Smooth muscle cell (in vitro differentiated cells): ENCODE measurements at regions not wholly inside any gene's neighbourhood (a gene's known extent, or its start where the extent isn't known, plus 50 kb on each side); places are given as distances from the start of the nearest gene placed in this dataset.

ENCODE experiments used
- DNase-seq: peaks from one replicate; lab custom pipeline; 2025; ENCODE audit not compliant: unreplicated experiment; lab: John Stamatoyannopoulos, UW
- H2AFZ ChIP-seq: fragments of 200-600 bp; sonication (generic); 2 replicates; pipeline ENCODE4 v1.6.0; 2016; ENCODE audit warnings: antibody characterized with exemption, low read depth, mild to moderate bottlenecking
- H3F3A ChIP-seq: fragments of 200-600 bp; sonication (generic); 2 replicates; pipeline ENCODE4 v1.6.0; 2017; ENCODE audit warnings: antibody characterized with exemption, low read depth
- H3K27ac ChIP-seq: fragments of 200-600 bp; sonication (generic); 2 replicates; pipeline ENCODE4 v1.5.1; 2016; ENCODE audit warnings: low read depth, mild to moderate bottlenecking
- H3K27me3 ChIP-seq: fragments of 200-600 bp; sonication (generic); 2 replicates; pipeline ENCODE4 v1.6.1; 2016; ENCODE audit warnings: low read depth, mild to moderate bottlenecking
- H3K36me3 ChIP-seq: fragments of 200-600 bp; sonication (generic); 2 replicates; pipeline ENCODE4 v1.5.1; 2016; ENCODE audit warnings: low read depth
- H3K4me1 ChIP-seq: fragments of 200-600 bp; sonication (generic); 2 replicates; pipeline ENCODE4 v1.5.1; 2016; ENCODE audit warnings: low read depth
- H3K4me2 ChIP-seq: fragments of 200-600 bp; sonication (generic); 2 replicates; pipeline ENCODE4 v1.6.0; 2016; ENCODE audit warnings: mild to moderate bottlenecking
- H3K4me3 ChIP-seq: fragments of 200-600 bp; sonication (generic); 2 replicates; pipeline ENCODE4 v1.5.1; 2016; ENCODE audit warnings: mild to moderate bottlenecking
- H3K79me2 ChIP-seq: fragments of 200-600 bp; sonication (generic); 2 replicates; pipeline ENCODE4 v1.6.0; 2016; ENCODE audit warnings: low read depth, mild to moderate bottlenecking
- H3K9ac ChIP-seq: fragments of 200-600 bp; sonication (generic); 2 replicates; pipeline ENCODE4 v1.6.0; 2016; ENCODE audit warnings: low read depth
- H3K9me3 ChIP-seq: fragments of 200-600 bp; sonication (generic); replicated peaks from 2 replicates; pipeline ENCODE4 v1.5.1; 2016; ENCODE audit warnings: low read depth
- H4K20me1 ChIP-seq: fragments of 200-600 bp; sonication (generic); 2 replicates; pipeline ENCODE4 v1.6.0; 2016; ENCODE audit warnings: low read depth
- CTCF ChIP-seq: fragments of 200-600 bp; sonication (generic); IDR thresholded peaks from 2 replicates; pipeline ENCODE4 v1.5.1; 2017; ENCODE audit warnings: borderline replicate concordance, mild to moderate bottlenecking, antibody characterized with exemption; ENCODE audit not compliant: insufficient read depth, poor library complexity, severe bottlenecking
- WGBS: methylation state at CpG from one replicate; pipeline ENCODE4 v1.1.7; 2016; ENCODE audit warnings: low lambda C conversion rate; 5-methylcytosine and 5-hydroxymethylcytosine counted together

GRCh38 chr16:72612718-72613117, 435.2 kb downstream of the ZFHX3 start:
- Histone ChIP-seq H3K27me3 (no peaks in the 10 kb centered on the region), H3K9me3 (no peaks in the 10 kb centered on the region), H3K4me2 (no peak overlapping the region), H3K9ac (no peak overlapping the region), H2AFZ (no peak overlapping the region), H3F3A (no peaks in the 10 kb centered on the region), H3K4me1 (no peaks in the 10 kb centered on the region), H3K4me3 (no peak overlapping the region), H3K79me2 (no peaks in the 10 kb centered on the region), H4K20me1 (no peaks in the 10 kb centered on the region), H3K36me3 (no peaks in the 10 kb centered on the region), H3K27ac (no peak overlapping the region)
- TF ChIP-seq CTCF = no peak
- no peak for DNase-seq

- 71% methylated on average over 2 of the region's 2 CpGs for WGBS
- Histone ChIP-seq H4K20me1 (no peaks in the 10 kb centered on the region), H3K4me3 (no peak overlapping the region), H2AFZ (no peak overlapping the region), H3K9ac (no peak overlapping the region), H3K27me3 (no peaks in the 10 kb centered on the region), H3K9me3 (no peaks in the 10 kb centered on the region), H3K27ac (no peak overlapping the region), H3K4me2 (no peak overlapping the region), H3K36me3 (no peaks in the 10 kb centered on the region), H3F3A (no peaks in the 10 kb centered on the region), H3K4me1 (no peaks in the 10 kb centered on the region), H3K79me2 (no peaks in the 10 kb centered on the region)
- no peak for DNase-seq
- TF ChIP-seq CTCF = no peak
Measured at GRCh38 chr16:72612256-72612655, 435.7 kb downstream of the ZFHX3 start.

- DNase-seq = no peak
- H3K4me2 ChIP-seq = no peak overlapping the region
- H3K27ac ChIP-seq = no peak overlapping the region
- H3K9ac ChIP-seq = no peak overlapping the region
- no peaks in the 10 kb centered on the region for H3K79me2 ChIP-seq
- 78% methylated on average over 3 of the region's 3 CpGs for WGBS
- no peaks in the 10 kb centered on the region for H3K4me1 ChIP-seq
- H3K27me3 ChIP-seq = no peaks in the 10 kb centered on the region
- H2AFZ ChIP-seq = no peak overlapping the region
- no peak overlapping the region for H3K4me3 ChIP-seq
- H3K9me3 ChIP-seq = no peaks in the 10 kb centered on the region
- no peaks in the 10 kb centered on the region for H4K20me1 ChIP-seq
- no peaks in the 10 kb centered on the region for H3K36me3 ChIP-seq
- TF ChIP-seq CTCF = no peak
- no peaks in the 10 kb centered on the region for H3F3A ChIP-seq
Measured at GRCh38 chr16:72609933-72610332, 438.0 kb upstream of the PMFBP1 start.

- no peaks in the 10 kb centered on the region for H3F3A ChIP-seq
- no peaks in the 10 kb centered on the region for H3K79me2 ChIP-seq
- 88% methylated on average over 1 of the region's 1 CpG for WGBS
- H3K4me3 ChIP-seq = no peak overlapping the region
- H3K4me1 ChIP-seq = no peaks in the 10 kb centered on the region
- no peak for TF ChIP-seq CTCF
- H3K9ac ChIP-seq = no peak overlapping the region
- no peaks in the 10 kb centered on the region for H3K36me3 ChIP-seq
- no peaks in the 10 kb centered on the region for H4K20me1 ChIP-seq
- H3K27ac ChIP-seq = no peak overlapping the region
- no peak overlapping the region for H2AFZ ChIP-seq
- H3K9me3 ChIP-seq = no peaks in the 10 kb centered on the region
- H3K4me2 ChIP-seq = no peak overlapping the region
- H3K27me3 ChIP-seq = no peaks in the 10 kb centered on the region
- DNase-seq = no peak
Measured at GRCh38 chr16:72609066-72609465, 437.1 kb upstream of the PMFBP1 start.
